Stimulated activated CD4-positive, alpha-beta T cell treated with anti-CD3 and anti-CD28 coated beads, Interleukin-1b, Interleukin-23, amount 100 ng/mL, for 48 hours (primary cell): ENCODE measurements at regions not wholly inside any gene's neighbourhood (a gene's known extent, or its start where the extent isn't known, plus 50 kb on each side); places are given as distances from the start of the nearest gene placed in this dataset.

Source experiments
- DNase-seq: peaks from one replicate; pipeline ENCODE4 v3.0.0-alpha.2; 2020

GRCh38 chr19:29263305-29264135, 50.6 kb upstream of the UQCRFS1 start:
- peak; percentile 34 for DNase-seq

GRCh38 chr19:29264897-29265296, 51.9 kb upstream of the UQCRFS1 start:
- no peak for DNase-seq

GRCh38 chr19:29265436-29265835, 52.5 kb upstream of the UQCRFS1 start:
- DNase-seq: no peak

- DNase-seq: no peak
These were observed 53.0 kb upstream of the UQCRFS1 start for GRCh38 chr19:29266001-29266400.

GRCh38 chr19:29266603-29267002, 53.7 kb upstream of the UQCRFS1 start:
- no peak for DNase-seq

- no peak for DNase-seq
These were observed 54.8 kb upstream of the UQCRFS1 start for GRCh38 chr19:29267701-29268100.

- no peak for DNase-seq
These were observed 55.2 kb upstream of the UQCRFS1 start for GRCh38 chr19:29268103-29268502.

GRCh38 chr19:29268721-29269393, 55.9 kb upstream of the UQCRFS1 start:
- DNase-seq: no peak

- no peak for DNase-seq
These were observed 56.7 kb upstream of the UQCRFS1 start for GRCh38 chr19:29269641-29270040.

GRCh38 chr19:29271341-29271740, 58.4 kb upstream of the UQCRFS1 start:
- DNase-seq: no peak

GRCh38 chr19:29271911-29272310, 59.0 kb upstream of the UQCRFS1 start:
- no peak for DNase-seq

- no peak for DNase-seq
These were observed 60.2 kb upstream of the UQCRFS1 start for GRCh38 chr19:29273000-29273640.

GRCh38 chr19:29275266-29275665, 62.3 kb upstream of the UQCRFS1 start:
- no peak for DNase-seq

GRCh38 chr19:29277102-29277501, 64.2 kb upstream of the UQCRFS1 start:
- peak; percentile 43 for DNase-seq

GRCh38 chr19:29278716-29279115, 65.8 kb upstream of the UQCRFS1 start:
- no peak for DNase-seq

GRCh38 chr19:29283366-29283765, 70.4 kb upstream of the UQCRFS1 start:
- DNase-seq: no peak

GRCh38 chr19:29285187-29285687, 72.3 kb upstream of the UQCRFS1 start:
- DNase-seq: no peak

GRCh38 chr19:29285878-29286277, 72.9 kb upstream of the UQCRFS1 start:
- DNase-seq: no peak

- no peak for DNase-seq
These were observed 74.1 kb upstream of the UQCRFS1 start for GRCh38 chr19:29287061-29287460.

GRCh38 chr19:29288256-29288655, 75.3 kb upstream of the UQCRFS1 start:
- no peak for DNase-seq

GRCh38 chr19:29289020-29289419, 76.1 kb upstream of the UQCRFS1 start:
- DNase-seq: no peak

GRCh38 chr19:29290853-29291252, 77.9 kb upstream of the UQCRFS1 start:
- DNase-seq: no peak

GRCh38 chr19:29292153-29292552, 79.2 kb upstream of the UQCRFS1 start:
- no peak for DNase-seq

- DNase-seq: no peak
These were observed 79.6 kb upstream of the UQCRFS1 start for GRCh38 chr19:29292562-29292961.
